Uterus (tissue), 3 donors: ENCODE measurements at regions not wholly inside any gene's neighbourhood (a gene's known extent, or its start where the extent isn't known, plus 50 kb on each side); places are given as distances from the start of the nearest gene placed in this dataset.

Experiments
- DNase-seq, 2 donors: peaks; one replicate each; pipeline ENCODE4 v3.0.0-alpha.2; 2019 to 2020
- H3K27ac ChIP-seq, 2 donors: fragments of 200-600 bp; sonication (generic); 1 replicate in 1 of 2; 2 replicates in 1 of 2; pipeline ENCODE4 v1.5.1; 2016 to 2018
- H3K27me3 ChIP-seq, 2 donors: fragments of 200-600 bp; sonication (generic); one replicate each; pipeline ENCODE4 v1.5.1; 2018 to 2019; ENCODE audit warnings: control low read depth in 1 of 2
- H3K36me3 ChIP-seq, 2 donors: fragments of 200-600 bp; sonication (generic); one replicate each; pipeline ENCODE4 v1.5.1; 2019; ENCODE audit warnings: control low read depth in 1 of 2
- H3K4me1 ChIP-seq, 2 donors: fragments of 200-600 bp; sonication (generic); one replicate each; pipeline ENCODE4 v1.5.1; 2018 to 2019; ENCODE audit warnings: control low read depth in 1 of 2
- H3K4me3 ChIP-seq, 2 donors: fragments of 200-600 bp; sonication (generic); 1 replicate in 1 of 2; 2 replicates in 1 of 2; pipeline ENCODE4 v1.5.1; 2018 to 2019; ENCODE audit warnings: mild to moderate bottlenecking in 1 of 2
- H3K9me3 ChIP-seq, 2 donors: fragments of 200-600 bp; sonication (generic); one replicate each; pipeline ENCODE4 v1.5.1; 2019; ENCODE audit warnings: control low read depth in 1 of 2
- POLR2A ChIP-seq, 2 donors: fragments of 450-650 bp; IDR thresholded peaks; one replicate each; pipeline ENCODE4 v1.6.1; 2016; ENCODE audit warnings: antibody characterized with exemption in 2 of 2, mild to moderate bottlenecking in 1 of 2, moderate library complexity in 1 of 2
- intact Hi-C: fragments of 100-400 bp; cut with DNase I; formaldehyde crosslinking; loops from one replicate; pipeline ENCODE4 v1.15.1; 2023; ENCODE audit warnings: low total_unique reads
- TF ChIP-seq, protein P1 (sequence below), 4 experiments: fragments of 200-600 bp in 2 of 4; fragments of 450-650 bp in 2 of 4; sonication (generic) in 2 of 4; IDR thresholded peaks; one replicate each; pipeline ENCODE4 v1.5.1; 2016 to 2019; ENCODE audit warnings: antibody characterized with exemption in 4 of 4, mild to moderate bottlenecking in 2 of 4, moderate library complexity in 1 of 4
- donor health status: DM: yes; HTN: yes; CAD: no.

DNA sequence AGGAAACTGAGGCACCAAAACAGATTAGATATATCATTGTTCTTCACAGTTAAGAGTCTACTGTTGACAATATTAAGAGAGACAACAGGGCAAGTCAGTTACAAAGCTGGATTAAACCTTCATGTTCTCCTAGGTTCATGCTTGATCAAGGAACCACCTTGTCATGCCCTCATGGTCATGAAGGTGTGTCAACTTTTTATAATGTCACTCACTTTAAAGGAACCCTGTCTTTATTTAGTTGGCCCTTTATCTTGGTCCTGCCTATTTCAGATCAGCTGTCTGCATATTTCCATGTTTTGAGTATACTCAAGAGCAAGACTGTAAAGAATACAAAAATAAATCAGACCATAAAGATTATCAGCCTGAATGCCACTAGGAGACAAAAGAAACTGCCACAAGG lies 140.2 kb upstream of the FAM241A start:
- H3K9me3 ChIP-seq = no peaks in the 10 kb centered on the region
- no peak for DNase-seq
- TF ChIP-seq POLR2A (IDR thresholded peaks at IDR 0.05) = no peak
- TF ChIP-seq, protein P1, sequence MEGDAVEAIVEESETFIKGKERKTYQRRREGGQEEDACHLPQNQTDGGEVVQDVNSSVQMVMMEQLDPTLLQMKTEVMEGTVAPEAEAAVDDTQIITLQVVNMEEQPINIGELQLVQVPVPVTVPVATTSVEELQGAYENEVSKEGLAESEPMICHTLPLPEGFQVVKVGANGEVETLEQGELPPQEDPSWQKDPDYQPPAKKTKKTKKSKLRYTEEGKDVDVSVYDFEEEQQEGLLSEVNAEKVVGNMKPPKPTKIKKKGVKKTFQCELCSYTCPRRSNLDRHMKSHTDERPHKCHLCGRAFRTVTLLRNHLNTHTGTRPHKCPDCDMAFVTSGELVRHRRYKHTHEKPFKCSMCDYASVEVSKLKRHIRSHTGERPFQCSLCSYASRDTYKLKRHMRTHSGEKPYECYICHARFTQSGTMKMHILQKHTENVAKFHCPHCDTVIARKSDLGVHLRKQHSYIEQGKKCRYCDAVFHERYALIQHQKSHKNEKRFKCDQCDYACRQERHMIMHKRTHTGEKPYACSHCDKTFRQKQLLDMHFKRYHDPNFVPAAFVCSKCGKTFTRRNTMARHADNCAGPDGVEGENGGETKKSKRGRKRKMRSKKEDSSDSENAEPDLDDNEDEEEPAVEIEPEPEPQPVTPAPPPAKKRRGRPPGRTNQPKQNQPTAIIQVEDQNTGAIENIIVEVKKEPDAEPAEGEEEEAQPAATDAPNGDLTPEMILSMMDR (IDR thresholded peaks at IDR 0.05) = no peak
- no peaks in the 10 kb centered on the region for H3K4me1 ChIP-seq
- no peak overlapping the region for H3K27ac ChIP-seq
- H3K4me3 ChIP-seq = no peak overlapping the region
- no peaks in the 10 kb centered on the region for H3K27me3 ChIP-seq
- H3K36me3 ChIP-seq = no peaks in the 10 kb centered on the region
- intact Hi-C loops = no loop called here

DNA sequence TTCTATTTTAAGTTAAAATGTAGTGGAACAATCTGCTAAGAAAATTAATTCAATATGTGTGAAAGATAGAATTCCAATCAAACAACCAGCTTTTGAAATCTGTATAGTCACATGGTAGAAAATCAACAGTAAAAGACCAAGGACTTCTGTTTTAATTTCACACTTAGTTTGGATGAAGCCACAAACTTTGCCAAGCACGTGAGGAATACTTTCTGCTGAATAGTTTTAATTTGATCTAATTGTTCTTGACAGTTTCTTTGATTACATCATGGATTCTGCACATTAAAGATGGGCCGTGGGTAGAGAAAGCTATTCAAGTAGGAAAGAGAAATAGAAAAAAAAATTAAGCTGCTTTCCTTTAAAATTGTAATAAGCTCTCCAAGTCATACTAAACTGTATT lies 137.9 kb upstream of the FAM241A start:
- H3K27me3 ChIP-seq = no peaks in the 10 kb centered on the region
- H3K36me3 ChIP-seq = no peaks in the 10 kb centered on the region
- H3K27ac ChIP-seq = no peak overlapping the region
- DNase-seq = no peak
- no peak overlapping the region for H3K4me3 ChIP-seq
- intact Hi-C loops = no loop called here
- TF ChIP-seq, protein P1 (IDR thresholded peaks at IDR 0.05) = no peak
- no peak for TF ChIP-seq POLR2A (IDR thresholded peaks at IDR 0.05)
- H3K4me1 ChIP-seq = no peaks in the 10 kb centered on the region
- H3K9me3 ChIP-seq = no peaks in the 10 kb centered on the region

DNA sequence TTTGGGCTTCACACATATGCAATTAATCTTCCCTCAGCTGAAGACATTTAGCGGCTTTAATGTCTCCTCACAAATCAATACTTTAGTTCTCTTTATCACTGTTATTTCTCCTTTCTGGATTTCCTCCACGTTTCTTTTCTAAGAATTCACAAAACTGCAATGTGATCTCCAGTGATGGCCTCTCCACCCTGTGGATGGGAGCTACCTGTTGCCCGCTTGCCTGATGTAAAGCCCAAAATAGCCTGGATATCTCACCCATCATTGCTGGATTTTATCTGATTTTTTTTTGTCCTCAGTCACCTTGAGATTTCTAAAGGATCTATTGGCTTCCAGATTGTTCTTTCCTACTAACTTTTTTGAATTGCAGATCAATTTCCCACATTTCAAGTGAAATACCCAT lies 129.3 kb upstream of the FAM241A start:
- H3K9me3 ChIP-seq = no peaks in the 10 kb centered on the region
- H3K27ac ChIP-seq = no peak overlapping the region
- no peak for TF ChIP-seq POLR2A (IDR thresholded peaks at IDR 0.05)
- TF ChIP-seq, protein P1 (IDR thresholded peaks at IDR 0.05) = no peak
- H3K4me3 ChIP-seq = no peak overlapping the region
- H3K36me3 ChIP-seq = no peaks in the 10 kb centered on the region
- H3K27me3 ChIP-seq = no peaks in the 10 kb centered on the region
- H3K4me1 ChIP-seq = no peaks in the 10 kb centered on the region
- intact Hi-C loops = no loop called here
- DNase-seq = no peak

DNA sequence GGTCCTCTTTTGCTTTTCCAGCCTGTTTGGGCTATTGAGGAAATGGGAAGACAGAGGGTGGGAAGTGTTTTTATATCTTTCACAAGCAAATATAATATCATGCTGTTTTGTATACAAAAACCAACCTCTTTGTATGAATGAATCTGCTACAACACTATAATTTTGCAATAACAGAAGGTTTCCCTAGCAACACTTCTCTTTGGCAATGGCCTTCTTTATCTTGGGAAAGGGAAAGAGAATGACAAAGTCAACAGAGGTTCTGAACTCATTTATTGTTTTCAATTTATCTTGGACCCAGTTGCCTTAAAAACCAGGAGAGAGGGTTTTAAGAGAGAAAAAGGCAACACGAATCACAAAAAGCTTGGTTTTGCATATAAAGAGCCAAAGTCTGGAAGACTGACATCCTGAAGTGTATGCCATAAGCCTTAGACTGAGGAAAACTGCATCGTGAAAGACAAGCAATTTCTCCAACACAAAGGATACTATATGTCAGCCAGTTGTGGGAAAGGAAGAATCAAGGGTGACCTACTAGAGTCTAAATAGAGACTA lies 121.8 kb upstream of the FAM241A start:
- TF ChIP-seq, protein P1 (IDR thresholded peaks at IDR 0.05) = no peak
- TF ChIP-seq POLR2A (IDR thresholded peaks at IDR 0.05) = no peak
- H3K27ac ChIP-seq = no peak overlapping the region
- no peaks in the 10 kb centered on the region for H3K27me3 ChIP-seq
- intact Hi-C loops = no loop called here
- H3K4me1 ChIP-seq = no peaks in the 10 kb centered on the region
- no peaks in the 10 kb centered on the region for H3K36me3 ChIP-seq
- H3K9me3 ChIP-seq = no peaks in the 10 kb centered on the region
- H3K4me3 ChIP-seq = no peak overlapping the region
- DNase-seq = no peak

DNA sequence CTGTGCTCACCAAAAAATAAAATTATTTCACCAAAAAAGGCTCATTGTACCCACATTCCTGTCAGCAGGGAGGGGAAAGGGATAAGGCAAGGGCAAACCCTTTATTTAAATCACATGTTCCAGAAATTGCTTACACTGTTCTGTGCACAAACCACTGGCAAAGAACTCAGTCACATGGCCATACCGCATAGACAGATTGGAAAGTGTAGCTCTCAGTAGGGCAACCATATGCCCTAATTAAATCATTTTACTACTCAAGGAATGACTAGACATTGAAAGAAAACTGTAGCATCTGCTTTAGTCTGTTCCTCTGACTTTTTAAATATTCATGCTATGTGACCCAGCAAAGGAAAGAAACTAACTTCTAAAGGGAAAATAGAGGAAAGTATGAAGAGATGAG lies 119.2 kb upstream of the FAM241A start:
- no peak for DNase-seq
- intact Hi-C loops = no loop called here
- no peaks in the 10 kb centered on the region for H3K36me3 ChIP-seq

More for the DNA sequence above, 119.2 kb upstream of the FAM241A start:
- Histone ChIP-seq H3K4me3 (no peak overlapping the region), H3K9me3 (no peaks in the 10 kb centered on the region), H3K27ac (no peak overlapping the region), H3K4me1 (no peaks in the 10 kb centered on the region), H3K27me3 (no peaks in the 10 kb centered on the region)
- no peak for TF ChIP-seq POLR2A (IDR thresholded peaks at IDR 0.05)
- TF ChIP-seq, protein P1 (IDR thresholded peaks at IDR 0.05) = no peak
